Effector memory CD8-positive, alpha-beta T cell (primary cell): ENCODE measurements at regions not wholly inside any gene's neighbourhood (a gene's known extent, or its start where the extent isn't known, plus 50 kb on each side); places are given as distances from the start of the nearest gene placed in this dataset.

ENCODE experiments used
- ATAC-seq: fragments of 150-1000 bp; cut with Tn5 transposase; replicated peaks from 2 replicates; pipeline ENCODE4 v1.10.0; 2021; ENCODE audit warnings: mild to moderate bottlenecking, moderate library complexity
- DNase-seq, 3 experiments: peaks; one replicate each; pipeline ENCODE4 v3.0.0; 2021
- H3K27ac Mint-ChIP-seq, 2 donors: one replicate each; pipeline ENCODE4 v1.8.0; 2022; ENCODE audit warnings: mild to moderate bottlenecking in 2 of 2, mixed read lengths in 2 of 2, moderate library complexity in 2 of 2
- H3K27me3 Mint-ChIP-seq, 2 donors: one replicate each; pipeline ENCODE4 v1.8.0; 2022; ENCODE audit warnings: mixed read lengths in 2 of 2
- H3K36me3 Mint-ChIP-seq: one replicate; pipeline ENCODE4 v1.8.0; 2022; ENCODE audit warnings: mild to moderate bottlenecking, moderate library complexity, mixed read lengths; ENCODE audit not compliant: insufficient read depth
- H3K4me1 Mint-ChIP-seq, 2 donors: one replicate each; pipeline ENCODE4 v1.8.0; 2022; ENCODE audit warnings: low read depth in 2 of 2, mixed read lengths in 2 of 2
- H3K4me3 Mint-ChIP-seq, 2 donors: one replicate each; pipeline ENCODE4 v1.8.0; 2022; ENCODE audit warnings: mild to moderate bottlenecking in 2 of 2, mixed read lengths in 2 of 2, moderate library complexity in 2 of 2
- H3K9me3 Mint-ChIP-seq, 2 donors: one replicate each; pipeline ENCODE4 v1.8.0; 2022; ENCODE audit warnings: mixed read lengths in 2 of 2

GRCh38 chr9:80839821-80840675 lies 849.3 kb downstream of the TLE1 start:
- Mint-ChIP-seq H3K27me3 (no peaks in the 10 kb centered on the region), H3K36me3 (no peaks in the 10 kb centered on the region), H3K4me1 (no peaks in the 10 kb centered on the region), H3K4me3 (no peak overlapping the region), H3K27ac (no peak overlapping the region), H3K9me3 (peaks cover 5 to 8% of the 10 kb centered on the region in 2 donors)
- ATAC-seq (no peak), DNase-seq (no peak)

- Mint-ChIP-seq H3K36me3 (peaks cover 3% of the 10 kb centered on the region), H3K4me3 (no peak overlapping the region), H3K27ac (no peak overlapping the region), H3K27me3 (no peaks in the 10 kb centered on the region), H3K4me1 (no peaks in the 10 kb centered on the region), H3K9me3 (peaks cover 6 to 15% of the 10 kb centered on the region in 2 donors)
- DNase-seq (no peak), ATAC-seq (no peak)
These were observed 853.3 kb downstream of the TLE1 start for GRCh38 chr9:80836013-80836412.

- Mint-ChIP-seq H3K27me3 (no peaks in the 10 kb centered on the region), H3K36me3 (peaks cover 3% of the 10 kb centered on the region), H3K27ac (no peak overlapping the region), H3K9me3 (peaks cover 5 to 7% of the 10 kb centered on the region in 2 donors), H3K4me1 (no peaks in the 10 kb centered on the region), H3K4me3 (no peak overlapping the region)
- no peak for DNase-seq
- no peak for ATAC-seq
These were observed 857.6 kb downstream of the TLE1 start for GRCh38 chr9:80831751-80832150.

GRCh38 chr9:80811656-80812055 lies 877.7 kb downstream of the TLE1 start:
- ATAC-seq: no peak
- no peak overlapping the region for H3K4me3 Mint-ChIP-seq
- H3K27me3 Mint-ChIP-seq: no peaks in the 10 kb centered on the region

GRCh38 chr9:80811003-80811402 lies 878.3 kb downstream of the TLE1 start:
- H3K4me3 Mint-ChIP-seq: no peak overlapping the region
- H3K9me3 Mint-ChIP-seq: peaks cover 0 to 2% of the 10 kb centered on the region in 2 donors
- H3K36me3 Mint-ChIP-seq: no peaks in the 10 kb centered on the region
- no peaks in the 10 kb centered on the region for H3K27me3 Mint-ChIP-seq
- H3K4me1 Mint-ChIP-seq: no peaks in the 10 kb centered on the region
- ATAC-seq: no peak
- H3K27ac Mint-ChIP-seq: no peak overlapping the region
- no peak for DNase-seq

More at GRCh38 chr9:80811656-80812055, 877.7 kb downstream of the TLE1 start:
- Mint-ChIP-seq H3K4me1 (no peaks in the 10 kb centered on the region), H3K9me3 (peaks cover 0 to under 1% of the 10 kb centered on the region in 2 donors), H3K27ac (no peak overlapping the region), H3K36me3 (no peaks in the 10 kb centered on the region)
- DNase-seq: no peak

GRCh38 chr9:80806671-80807070 lies 882.7 kb downstream of the TLE1 start:
- Mint-ChIP-seq H3K9me3 (peaks cover 5 to 8% of the 10 kb centered on the region in 2 donors), H3K4me3 (no peak overlapping the region), H3K27ac (no peak overlapping the region), H3K36me3 (no peaks in the 10 kb centered on the region), H3K27me3 (no peaks in the 10 kb centered on the region), H3K4me1 (no peaks in the 10 kb centered on the region)
- DNase-seq: no peak
- no peak for ATAC-seq

- ATAC-seq (no peak), DNase-seq (no peak)
- H3K36me3 Mint-ChIP-seq: no peaks in the 10 kb centered on the region
- peaks cover 11 to 16% of the 10 kb centered on the region in 2 donors for H3K9me3 Mint-ChIP-seq
- H3K27ac Mint-ChIP-seq: no peak overlapping the region
- no peaks in the 10 kb centered on the region for H3K4me1 Mint-ChIP-seq
- H3K4me3 Mint-ChIP-seq: no peak overlapping the region
- H3K27me3 Mint-ChIP-seq: no peaks in the 10 kb centered on the region
These were observed 884.5 kb downstream of the TLE1 start for GRCh38 chr9:80804873-80805272.

- no peaks in the 10 kb centered on the region for H3K4me1 Mint-ChIP-seq
- no peak overlapping the region for H3K27ac Mint-ChIP-seq
- no peak overlapping the region for H3K4me3 Mint-ChIP-seq
- no peaks in the 10 kb centered on the region for H3K36me3 Mint-ChIP-seq
- no peaks in the 10 kb centered on the region for H3K27me3 Mint-ChIP-seq
- DNase-seq (no peak), ATAC-seq (no peak)
- H3K9me3 Mint-ChIP-seq: peaks cover 11 to 14% of the 10 kb centered on the region in 2 donors
These were observed 891.3 kb downstream of the TLE1 start for GRCh38 chr9:80797831-80798688.

GRCh38 chr9:80797101-80797829 lies 892.1 kb downstream of the TLE1 start:
- Mint-ChIP-seq H3K9me3 (peaks cover 10 to 14% of the 10 kb centered on the region in 2 donors), H3K4me1 (no peaks in the 10 kb centered on the region), H3K4me3 (no peak overlapping the region), H3K27me3 (no peaks in the 10 kb centered on the region), H3K27ac (no peak overlapping the region), H3K36me3 (no peaks in the 10 kb centered on the region)
- ATAC-seq (no peak), DNase-seq (no peak)

GRCh38 chr9:80796632-80797031 lies 892.7 kb downstream of the TLE1 start:
- Mint-ChIP-seq H3K4me3 (no peak overlapping the region), H3K9me3 (peaks cover 10 to 14% of the 10 kb centered on the region in 2 donors), H3K36me3 (no peaks in the 10 kb centered on the region), H3K27ac (no peak overlapping the region), H3K27me3 (no peaks in the 10 kb centered on the region), H3K4me1 (no peaks in the 10 kb centered on the region)
- DNase-seq (no peak), ATAC-seq (no peak)

- no peaks in the 10 kb centered on the region for H3K36me3 Mint-ChIP-seq
- no peak for DNase-seq
- H3K4me1 Mint-ChIP-seq: no peaks in the 10 kb centered on the region
- H3K4me3 Mint-ChIP-seq: no peak overlapping the region
- peaks cover 2 to 7% of the 10 kb centered on the region in 2 donors for H3K9me3 Mint-ChIP-seq
- H3K27ac Mint-ChIP-seq: no peak overlapping the region
- ATAC-seq: no peak
- H3K27me3 Mint-ChIP-seq: no peaks in the 10 kb centered on the region
These were observed 895.1 kb downstream of the TLE1 start for GRCh38 chr9:80794197-80794596.

GRCh38 chr9:80793706-80794105 lies 895.6 kb downstream of the TLE1 start:
- Mint-ChIP-seq H3K4me3 (no peak overlapping the region), H3K9me3 (peaks cover 5 to 7% of the 10 kb centered on the region in 2 donors), H3K4me1 (no peaks in the 10 kb centered on the region), H3K27ac (no peak overlapping the region), H3K36me3 (no peaks in the 10 kb centered on the region), H3K27me3 (no peaks in the 10 kb centered on the region)
- ATAC-seq (no peak), DNase-seq (no peak)

GRCh38 chr9:80792726-80793125 lies 896.6 kb downstream of the TLE1 start:
- no peak for ATAC-seq
- no peaks in the 10 kb centered on the region for H3K4me1 Mint-ChIP-seq
- peaks cover 7 to 9% of the 10 kb centered on the region in 2 donors for H3K9me3 Mint-ChIP-seq

More at GRCh38 chr9:80792726-80793125, 896.6 kb downstream of the TLE1 start:
- Mint-ChIP-seq H3K27me3 (no peaks in the 10 kb centered on the region), H3K27ac (no peak overlapping the region), H3K36me3 (no peaks in the 10 kb centered on the region), H3K4me3 (no peak overlapping the region)
- no peak for DNase-seq
